OCI-LY7 (cell line): ENCODE measurements at regions not wholly inside any gene's neighbourhood (a gene's known extent, or its start where the extent isn't known, plus 50 kb on each side); places are given as distances from the start of the nearest gene placed in this dataset.

Source experiments
- CTCF ChIP-seq: fragments of 200-600 bp; sonication (generic); conservative IDR thresholded peaks from 2 replicates; pipeline ENCODE4 v1.5.1; 2014; ENCODE audit warnings: mild to moderate bottlenecking, antibody characterized with exemption, low read length, moderate library complexity, mixed read lengths
- EZH2phosphoT487 ChIP-seq: fragments of 200-600 bp; sonication (generic); IDR thresholded peaks from 2 replicates; pipeline ENCODE4 v1.6.1; 2018; ENCODE audit warnings: low read depth, borderline replicate concordance, mild to moderate bottlenecking, mixed run types, antibody characterized with exemption, low read length, moderate library complexity, mixed read lengths

DNA sequence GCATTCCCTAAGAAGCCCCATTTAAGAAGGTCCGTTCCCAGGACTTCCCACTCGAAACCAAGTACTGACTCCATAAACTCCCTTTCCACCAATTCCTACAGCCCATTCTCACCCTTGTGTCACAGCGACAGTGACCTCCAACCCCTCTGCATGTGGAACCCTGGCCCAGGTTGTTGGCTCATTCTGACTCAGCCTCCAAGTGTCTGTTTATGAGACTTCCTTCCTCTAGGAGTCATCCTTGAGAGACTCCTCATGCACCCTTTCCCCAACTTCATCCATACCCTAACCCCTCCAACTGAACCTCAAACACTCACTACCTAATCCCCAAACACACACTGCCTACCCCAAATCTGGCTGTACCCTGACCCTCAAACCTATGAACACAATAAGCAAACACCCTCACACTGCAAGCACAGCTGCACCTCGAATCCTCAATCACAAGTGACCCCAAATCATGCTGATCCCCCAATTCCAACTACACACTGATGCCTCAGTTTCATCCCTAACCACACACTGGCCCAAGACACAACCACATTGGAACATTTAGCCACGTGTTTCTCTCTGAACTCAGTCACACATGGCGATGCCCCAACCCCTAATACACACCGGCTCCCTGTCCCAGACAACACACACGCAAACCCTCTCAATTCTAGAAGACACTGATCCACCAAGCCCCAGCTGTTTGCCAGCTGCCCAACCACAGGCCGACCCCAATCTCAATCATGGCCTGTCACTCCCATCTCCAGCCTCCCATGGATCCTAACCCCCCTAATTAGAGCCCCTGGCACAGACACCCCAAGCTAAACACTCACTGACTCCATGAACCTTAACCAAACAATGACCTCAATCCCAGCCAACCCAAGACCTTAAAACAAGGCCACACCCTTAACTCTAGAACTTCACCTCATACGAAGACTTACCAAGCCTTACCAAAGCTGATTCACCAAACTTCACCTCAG, 219.6 kb downstream of the CYP26B1 start:
- TF ChIP-seq CTCF (no peak), EZH2phosphoT487 (no peak)
